SH-SY5Y (cell line): ENCODE measurements at regions not wholly inside any gene's neighbourhood (a gene's known extent, or its start where the extent isn't known, plus 50 kb on each side); places are given as distances from the start of the nearest gene placed in this dataset.

Experiments
- GATA2 ChIP-seq: IDR thresholded peaks from 2 replicates; pipeline ENCODE4 v1.6.1; 2011; ENCODE audit warnings: mild to moderate bottlenecking, low read depth, low read length
- GATA3 ChIP-seq: IDR thresholded peaks from 2 replicates; pipeline ENCODE4 v1.6.1; 2011; ENCODE audit warnings: low read depth, mild to moderate bottlenecking, low read length, moderate library complexity

DNA sequence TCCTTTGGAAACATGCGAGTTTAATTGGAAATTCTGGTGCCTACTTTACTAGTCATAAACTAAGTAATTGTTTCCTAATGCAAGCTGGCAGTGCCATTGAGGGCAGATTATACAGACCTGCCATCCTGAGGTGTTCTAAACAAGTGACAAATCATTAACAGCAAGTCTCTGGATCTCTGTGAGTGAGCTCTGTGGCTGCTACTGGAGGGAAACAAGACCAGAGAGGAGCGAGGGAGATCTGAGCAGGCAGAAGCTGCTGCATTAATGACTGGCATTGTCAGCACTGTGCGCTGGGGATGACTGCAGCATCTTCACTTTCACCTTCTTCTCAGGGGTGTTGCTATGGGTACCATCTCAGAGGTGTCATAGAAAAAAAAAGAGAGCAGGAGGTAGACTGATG lies 308.4 kb upstream of the DPH6 start:
- TF ChIP-seq GATA2: no peak
- no peak for TF ChIP-seq GATA3
